H1 (cell line): ENCODE measurements at regions not wholly inside any gene's neighbourhood (a gene's known extent, or its start where the extent isn't known, plus 50 kb on each side); places are given as distances from the start of the nearest gene placed in this dataset.

Experiments
- CTCF ChIA-PET: fragments of 300-600 bp; sonication (Branson Sonifier 250); formaldehyde crosslinking; loops from one replicate; lab custom pipeline; 2021; ENCODE audit not compliant: partially characterized antibody; lab: Charles Lee
- POLR2A ChIA-PET: fragments of 300-600 bp; sonication (Branson Sonifier 250); formaldehyde crosslinking; loops from one replicate; lab custom pipeline; 2021; ENCODE audit warnings: inconsistent platforms; ENCODE audit not compliant: partially characterized antibody; lab: Charles Lee
- DNase-seq, 2 experiments: peaks; one replicate each; pipeline versions ENCODE4 v3.0.0 to v3.0.0-alpha.2; 2010 to 2022; ENCODE audit warnings: low spot score in 2 of 2, low read depth in 1 of 2, mixed read lengths in 1 of 2
- FAIRE-seq: peaks from 2 replicates; lab custom pipeline; 2011; peaks lifted over from hg19 to GRCh38; lab: Jason Lieb, UNC
- H2AFZ ChIP-seq: 2 replicates; pipeline ENCODE4 v1.8.1; 2012; ENCODE audit warnings: low read length, inconsistent platforms
- H2AK5ac ChIP-seq: 2 replicates; pipeline ENCODE4 v1.6.1; 2013; ENCODE audit warnings: low read depth, low read length
- H2BK120ac ChIP-seq: replicated peaks from 2 replicates; pipeline ENCODE3; 2013; ENCODE audit warnings: low read depth, low read length, inconsistent platforms
- H2BK12ac ChIP-seq: 2 replicates; pipeline ENCODE4 v1.6.1; 2013; ENCODE audit warnings: low read depth, low read length
- H2BK15ac ChIP-seq: 2 replicates; pipeline ENCODE4 v1.6.1; 2013; ENCODE audit warnings: low read length
- H2BK20ac ChIP-seq: 2 replicates; pipeline ENCODE4 v1.6.1; 2013; ENCODE audit warnings: low read length
- H2BK5ac ChIP-seq: 2 replicates; pipeline ENCODE4 v1.6.1; 2013; ENCODE audit warnings: low read depth, low read length
- H3K14ac ChIP-seq: 2 replicates; pipeline ENCODE4 v1.6.1; 2013; ENCODE audit warnings: inconsistent platforms; ENCODE audit not compliant: insufficient read length
- H3K18ac ChIP-seq: 2 replicates; pipeline ENCODE4 v1.6.1; 2013; ENCODE audit warnings: low read length; ENCODE audit errors: extremely low read depth
- H3K23ac ChIP-seq: 2 replicates; pipeline ENCODE4 v1.6.1; 2013; ENCODE audit warnings: inconsistent platforms; ENCODE audit not compliant: insufficient read length
- H3K23me2 ChIP-seq: 2 replicates; pipeline ENCODE4 v1.6.1; 2013; ENCODE audit warnings: low read depth, low read length
- H3K27ac ChIP-seq: 2 replicates; pipeline ENCODE4 v1.6.1; 2011; ENCODE audit warnings: low read depth, low read length, inconsistent platforms
- H3K27me3 ChIP-seq, 4 experiments: replicated peaks in 1 of 4; 1 replicate in 1 of 4; 2 replicates in 3 of 4; pipeline versions ENCODE4 v1.6.1 to v1.8.1; 2011 to 2013; ENCODE audit warnings: low read length in 3 of 4, mild to moderate bottlenecking in 3 of 4, inconsistent platforms in 2 of 4, mixed read lengths in 2 of 4, moderate library complexity in 1 of 4; ENCODE audit not compliant: control insufficient read depth in 3 of 4, insufficient read depth in 3 of 4; ENCODE audit errors: extremely low read depth in 1 of 4
- H3K36me3 ChIP-seq, 4 experiments: 2 replicates each; pipeline versions ENCODE4 v1.6.1 to v1.8.1; 2011 to 2013; ENCODE audit warnings: mild to moderate bottlenecking in 4 of 4, low read length in 3 of 4, moderate library complexity in 2 of 4, control low read depth in 1 of 4, inconsistent platforms in 1 of 4; ENCODE audit not compliant: insufficient read depth in 4 of 4, control insufficient read depth in 2 of 4
- H3K4ac ChIP-seq: replicated peaks from 2 replicates; pipeline ENCODE3; 2013; ENCODE audit warnings: low read length, low read depth, mixed read lengths, inconsistent platforms; ENCODE audit not compliant: insufficient read length
- H3K4me1 ChIP-seq, 4 experiments: replicated peaks in 1 of 4; 1 replicate in 1 of 4; 2 replicates in 3 of 4; pipeline versions ENCODE4 v1.6.1 to v1.8.1; 2011 to 2013; ENCODE audit warnings: low read length in 3 of 4, inconsistent platforms in 2 of 4, mixed read lengths in 1 of 4; ENCODE audit not compliant: insufficient read depth in 4 of 4, control insufficient read depth in 3 of 4
- H3K4me2 ChIP-seq, 2 experiments: 2 replicates each; pipeline versions ENCODE4 v1.6.1 to v1.8.1; 2011 to 2013; ENCODE audit warnings: low read depth in 2 of 2, low read length in 2 of 2, control low read depth in 1 of 2, inconsistent platforms in 1 of 2, mild to moderate bottlenecking in 1 of 2; ENCODE audit not compliant: insufficient read depth in 1 of 2
- H3K4me3 ChIP-seq, 4 experiments: fragments of 200-600, 300-600 bp in 1 of 4; sonication (generic), shearing (Covaris generic), sonication (Bioruptor Twin) in 1 of 4; 2 replicates each; pipeline versions ENCODE4 v1.5.1 to v1.8.1; 2011 to 2016; ENCODE audit warnings: low read length in 4 of 4, low read depth in 3 of 4, control low read depth in 2 of 4, inconsistent platforms in 2 of 4, mild to moderate bottlenecking in 2 of 4, mixed read lengths in 1 of 4, moderate library complexity in 1 of 4; ENCODE audit not compliant: insufficient read depth in 2 of 4; ENCODE audit errors: extremely low read depth in 1 of 4
- H3K56ac ChIP-seq: replicated peaks from 2 replicates; pipeline ENCODE3; 2013; ENCODE audit warnings: low read depth, mild to moderate bottlenecking, mixed read lengths, low read length, inconsistent platforms; ENCODE audit not compliant: insufficient read length
- H3K79me1 ChIP-seq: 2 replicates; pipeline ENCODE4 v1.6.1; 2013; ENCODE audit warnings: low read depth, low read length, control low read depth
- H3K79me2 ChIP-seq, 2 experiments: 2 replicates each; pipeline versions ENCODE4 v1.6.1 to v1.8.1; 2012 to 2013; ENCODE audit warnings: low read length in 2 of 2, mild to moderate bottlenecking in 2 of 2, inconsistent platforms in 1 of 2; ENCODE audit not compliant: insufficient read depth in 2 of 2, control insufficient read depth in 1 of 2
- H3K9ac ChIP-seq, 4 experiments: replicated peaks in 1 of 4; 1 replicate in 1 of 4; 2 replicates in 3 of 4; pipeline versions ENCODE4 v1.6.1 to v1.8.1; 2011 to 2013; ENCODE audit warnings: low read depth in 3 of 4, low read length in 3 of 4, control low read depth in 2 of 4, mild to moderate bottlenecking in 2 of 4, moderate library complexity in 2 of 4, inconsistent platforms in 1 of 4; ENCODE audit errors: extremely low read depth in 1 of 4
- H3K9me3 ChIP-seq, 2 experiments: 2 replicates each; pipeline versions ENCODE4 v1.6.1 to v1.8.1; 2012 to 2013; ENCODE audit warnings: mild to moderate bottlenecking in 2 of 2, moderate library complexity in 2 of 2, control low read depth in 1 of 2, inconsistent platforms in 1 of 2, low read depth in 1 of 2, low read length in 1 of 2, mixed read lengths in 1 of 2; ENCODE audit not compliant: insufficient read depth in 2 of 2
- H4K20me1 ChIP-seq, 2 experiments: replicated peaks in 1 of 2; 2 replicates each; pipeline versions ENCODE3 to v1.8.1; 2011 to 2013; ENCODE audit warnings: inconsistent platforms in 2 of 2, low read length in 2 of 2, mild to moderate bottlenecking in 1 of 2; ENCODE audit not compliant: insufficient read depth in 2 of 2, control insufficient read depth in 1 of 2
- H4K5ac ChIP-seq: 2 replicates; pipeline ENCODE4 v1.6.1; 2013; ENCODE audit warnings: low read length, low read depth, mixed read lengths, inconsistent platforms; ENCODE audit not compliant: insufficient read length
- H4K8ac ChIP-seq: 2 replicates; pipeline ENCODE4 v1.8.0; 2013; ENCODE audit warnings: mild to moderate bottlenecking, moderate library complexity, low read length, inconsistent platforms; ENCODE audit not compliant: insufficient read depth; ENCODE audit errors: extremely low read depth
- H4K91ac ChIP-seq: replicated peaks from 2 replicates; pipeline ENCODE3; 2013; ENCODE audit warnings: low read length, mixed read lengths, inconsistent platforms; ENCODE audit not compliant: insufficient read length
- BACH1 ChIP-seq: IDR thresholded peaks from 2 replicates; pipeline ENCODE4 v1.6.1; 2012; ENCODE audit warnings: low read length, improper control_type of control experiment
- CBX5 ChIP-seq: fragments of 300-800, 300-1000 bp; sonication (generic); IDR thresholded peaks from 2 replicates; pipeline ENCODE4 v1.7.1; 2016; ENCODE audit warnings: antibody characterized with exemption, low read length, low read depth
- CEBPB ChIP-seq: IDR thresholded peaks from 2 replicates; pipeline ENCODE4 v1.6.1; 2012; ENCODE audit warnings: low read depth, low read length
- CHD2 ChIP-seq: IDR thresholded peaks from 2 replicates; pipeline ENCODE4 v1.6.1; 2012; ENCODE audit warnings: low read length, improper control_type of control experiment
- MAFK ChIP-seq: IDR thresholded peaks from 2 replicates; pipeline ENCODE4 v1.6.1; 2012; ENCODE audit warnings: low read depth, mild to moderate bottlenecking, improper control_type of control experiment, low read length
- NANOG ChIP-seq: IDR thresholded peaks from 2 replicates; pipeline ENCODE4 v1.6.1; 2011; ENCODE audit warnings: low read length, low read depth, mild to moderate bottlenecking, inconsistent platforms; ENCODE audit not compliant: insufficient read depth, poor library complexity, severe bottlenecking
- PHF8 ChIP-seq: fragments of 200-600 bp; sonication (generic); conservative IDR thresholded peaks from 2 replicates; pipeline ENCODE4 v1.7.1; 2012; ENCODE audit warnings: low read depth, mild to moderate bottlenecking, inconsistent platforms, low read length, moderate library complexity
- RFX5 ChIP-seq: IDR thresholded peaks from 2 replicates; pipeline ENCODE4 v1.6.1; 2011; ENCODE audit warnings: low read depth, low read length, improper control_type of control experiment, borderline replicate concordance
- SIRT6 ChIP-seq: IDR thresholded peaks from one replicate; pipeline ENCODE4 v1.7.1; 2012; ENCODE audit warnings: low read length, inconsistent platforms
- SUZ12 ChIP-seq: fragments of 200-600 bp; sonication (generic); IDR thresholded peaks from 2 replicates; pipeline ENCODE4 v1.6.1; 2012; ENCODE audit warnings: mild to moderate bottlenecking, inconsistent platforms, low read length, moderate library complexity, mixed read lengths
- WGBS, 2 experiments: shearing (Covaris generic) in 1 of 2; methylation state at CpG; one replicate each; pipeline versions ENCODE4 v1.1.6 to v1.1.7; 2013 to 2015; ENCODE audit warnings: low lambda C conversion rate in 2 of 2, mixed read lengths in 2 of 2, inconsistent platforms in 1 of 2, low coverage in 1 of 2, missing lambda C conversion rate in 1 of 2; ENCODE audit not compliant: insufficient replicate concordance in 2 of 2, insufficient coverage in 1 of 2, insufficient read length in 1 of 2; ENCODE audit errors: extremely low coverage in 1 of 2, missing lambda C conversion rate in 1 of 2; 5-methylcytosine and 5-hydroxymethylcytosine counted together
- TF ChIP-seq, protein P1 (sequence below): IDR thresholded peaks from 2 replicates; pipeline ENCODE4 v1.6.1; 2012; ENCODE audit warnings: low read length, inconsistent platforms
- TF ChIP-seq, protein P2 (sequence below): IDR thresholded peaks from 2 replicates; pipeline ENCODE4 v1.6.1; 2012; ENCODE audit warnings: inconsistent platforms

DNA sequence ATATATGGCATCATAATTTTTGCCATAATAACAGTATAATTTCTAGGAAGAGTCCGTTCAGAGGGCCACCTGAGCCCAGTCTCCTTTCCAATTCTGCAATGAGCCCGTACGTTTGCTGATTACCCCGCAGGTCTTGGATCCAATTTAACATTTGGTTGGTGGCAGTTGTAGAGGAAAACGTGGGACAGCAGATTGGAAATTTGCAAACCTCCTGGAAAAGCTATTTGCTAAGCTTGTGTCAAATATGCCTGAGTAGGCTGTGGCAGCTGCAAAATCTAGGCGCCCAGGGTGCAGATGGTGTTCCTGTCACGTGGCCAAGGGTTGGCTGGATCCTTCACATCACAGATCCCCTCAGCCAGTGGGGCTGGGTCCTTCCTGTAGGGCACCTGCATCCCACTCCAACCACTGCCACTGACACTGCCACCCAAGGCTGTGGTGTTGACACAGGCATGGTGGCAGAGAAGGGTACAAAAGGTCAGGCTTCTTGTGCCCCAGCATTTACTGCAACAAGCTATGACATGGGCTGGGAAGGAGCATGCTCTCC is 174.8 kb upstream of the SYT6 start:
- Histone ChIP-seq H3K4me3 (no peak overlapping the region), H3K79me1 (no peaks in the 10 kb centered on the region), H3K27me3 (peaks cover 0 to 2% (median 0%) of the 10 kb centered on the region in 4 experiments; a peak in 4 of 7 replicates), H2BK12ac (no peak overlapping the region), H3K23ac (no peak overlapping the region), H3K27ac (no peak overlapping the region), H3K23me2 (no peaks in the 10 kb centered on the region), H4K8ac (no peak overlapping the region), H3K4ac (no peak overlapping the region), H4K91ac (no peak overlapping the region), H2BK120ac (no peak overlapping the region), H2BK20ac (no peak overlapping the region), H3K36me3 (no peaks in the 10 kb centered on the region), H3K18ac (no peak overlapping the region), H3K4me2 (no peak overlapping the region)
- no peak for DNase-seq
- 88% methylated on average over 7 of the region's 7 CpGs; no CpG with 5 or more reads in 1 of the 2 experiments for WGBS, 2 experiments
- CTCF ChIA-PET: interaction anchor here (2.1 kb wide), 1 partner anchor 18 kb away, joined by 10 read pairs; no protein-coding TSS in a partner anchor
- TF ChIP-seq, protein P1, sequence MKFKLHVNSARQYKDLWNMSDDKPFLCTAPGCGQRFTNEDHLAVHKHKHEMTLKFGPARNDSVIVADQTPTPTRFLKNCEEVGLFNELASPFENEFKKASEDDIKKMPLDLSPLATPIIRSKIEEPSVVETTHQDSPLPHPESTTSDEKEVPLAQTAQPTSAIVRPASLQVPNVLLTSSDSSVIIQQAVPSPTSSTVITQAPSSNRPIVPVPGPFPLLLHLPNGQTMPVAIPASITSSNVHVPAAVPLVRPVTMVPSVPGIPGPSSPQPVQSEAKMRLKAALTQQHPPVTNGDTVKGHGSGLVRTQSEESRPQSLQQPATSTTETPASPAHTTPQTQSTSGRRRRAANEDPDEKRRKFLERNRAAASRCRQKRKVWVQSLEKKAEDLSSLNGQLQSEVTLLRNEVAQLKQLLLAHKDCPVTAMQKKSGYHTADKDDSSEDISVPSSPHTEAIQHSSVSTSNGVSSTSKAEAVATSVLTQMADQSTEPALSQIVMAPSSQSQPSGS: no peak
- TF ChIP-seq CBX5: no peak
- TF ChIP-seq PHF8: no peak
- TF ChIP-seq NANOG: no peak
- no peak for TF ChIP-seq RFX5
- TF ChIP-seq BACH1: no peak
- no peak for TF ChIP-seq CHD2
- TF ChIP-seq, protein P2, sequence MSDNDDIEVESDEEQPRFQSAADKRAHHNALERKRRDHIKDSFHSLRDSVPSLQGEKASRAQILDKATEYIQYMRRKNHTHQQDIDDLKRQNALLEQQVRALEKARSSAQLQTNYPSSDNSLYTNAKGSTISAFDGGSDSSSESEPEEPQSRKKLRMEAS: no peak
- no peak for TF ChIP-seq MAFK
- TF ChIP-seq SUZ12: no peak
- TF ChIP-seq CEBPB: no peak
- no peak for TF ChIP-seq SIRT6
- TF ChIP-seq, all 59 proteins: peak for 0
- no peak overlapping the region for H3K14ac ChIP-seq
- H2AFZ ChIP-seq: no peak overlapping the region
- H4K20me1 ChIP-seq: no peaks in the 10 kb centered on the region
- no peak overlapping the region for H2AK5ac ChIP-seq
- H4K5ac ChIP-seq: no peak overlapping the region
- no peaks in the 10 kb centered on the region for H3K79me2 ChIP-seq
- no peak for FAIRE-seq
- no peak overlapping the region for H2BK5ac ChIP-seq
- no peaks in the 10 kb centered on the region for H3K4me1 ChIP-seq
- H3K9ac ChIP-seq: no peak overlapping the region
- POLR2A ChIA-PET: no interaction called here
- H3K56ac ChIP-seq: no peak overlapping the region
- peaks cover 7 to 8% of the 10 kb centered on the region in 2 experiments; a peak in 2 of 4 replicates for H3K9me3 ChIP-seq
- H2BK15ac ChIP-seq: no peak overlapping the region
